ENCODE measurements at regions not wholly inside any gene's neighbourhood (a gene's known extent, or its start where the extent isn't known, plus 50 kb on each side); places are given as distances from the start of the nearest gene placed in this dataset.

DNA sequence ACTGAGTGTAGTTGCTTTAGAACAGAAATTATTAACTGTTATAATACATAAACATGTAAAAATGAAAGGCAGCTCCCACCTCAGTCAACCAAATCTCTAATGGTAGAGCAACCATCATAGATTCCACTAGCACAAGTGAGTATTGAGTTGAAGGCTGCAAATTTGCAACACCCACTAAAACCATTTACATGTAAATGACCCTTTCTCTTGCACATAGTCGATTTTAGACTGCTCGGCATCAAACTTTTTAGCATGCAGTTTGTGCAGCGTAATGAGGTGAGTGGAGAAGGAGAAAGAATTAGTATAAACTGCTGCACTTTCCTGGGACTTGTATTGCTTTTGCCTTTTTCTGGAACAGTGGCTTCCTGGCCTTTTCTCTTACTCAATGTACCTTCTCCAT lies 62.8 kb downstream of the FBXO5 start:
- Histone ChIP-seq H3K4me2 (ENCODE audit: low read length) (no peak overlapping the region), H2AFZ (ENCODE audit: low read depth, low read length) (no peak overlapping the region), H3K9me3 (ENCODE audit: low read length) (no peaks in the 10 kb centered on the region), H4K20me1 (ENCODE audit: insufficient read depth) (no peaks in the 10 kb centered on the region), H3K9me2 (ENCODE audit: insufficient read depth, low read length) (no peaks in the 10 kb centered on the region), H3K36me3 (ENCODE audit: insufficient read depth, low read length) (no peaks in the 10 kb centered on the region), H3F3A (ENCODE audit: insufficient read depth, low read length, poor library complexity, severe bottlenecking) (no peaks in the 10 kb centered on the region), H3K27me3 (ENCODE audit: insufficient read depth, low read depth, low read length) (no peaks in the 10 kb centered on the region), H3K79me2 (replicated peaks; ENCODE audit: insufficient read depth, low read length) (no peaks in the 10 kb centered on the region), H3K27ac (ENCODE audit: low read length) (no peak overlapping the region), H3K9ac (ENCODE audit: low read length) (no peak overlapping the region), H3K4me3 (ENCODE audit: low read length) (no peak overlapping the region)
- TF ChIP-seq EP300 (conservative IDR thresholded peaks at IDR 0.05; ENCODE audit: poor library complexity, severe bottlenecking) (no peak), POLR2AphosphoS5 (IDR thresholded peaks at IDR 0.05) (no peak), MXI1 (conservative IDR thresholded peaks at IDR 0.05; ENCODE audit: poor library complexity, severe bottlenecking) (no peak), SMC3 (conservative IDR thresholded peaks at IDR 0.05; ENCODE audit: poor library complexity) (no peak), RAD21 (conservative IDR thresholded peaks at IDR 0.05) (no peak), EZH2 (IDR thresholded peaks at IDR 0.05; ENCODE audit: borderline replicate concordance, insufficient read depth, low read length, poor library complexity, severe bottlenecking) (no peak)
- TF ChIP-seq, protein P1, sequence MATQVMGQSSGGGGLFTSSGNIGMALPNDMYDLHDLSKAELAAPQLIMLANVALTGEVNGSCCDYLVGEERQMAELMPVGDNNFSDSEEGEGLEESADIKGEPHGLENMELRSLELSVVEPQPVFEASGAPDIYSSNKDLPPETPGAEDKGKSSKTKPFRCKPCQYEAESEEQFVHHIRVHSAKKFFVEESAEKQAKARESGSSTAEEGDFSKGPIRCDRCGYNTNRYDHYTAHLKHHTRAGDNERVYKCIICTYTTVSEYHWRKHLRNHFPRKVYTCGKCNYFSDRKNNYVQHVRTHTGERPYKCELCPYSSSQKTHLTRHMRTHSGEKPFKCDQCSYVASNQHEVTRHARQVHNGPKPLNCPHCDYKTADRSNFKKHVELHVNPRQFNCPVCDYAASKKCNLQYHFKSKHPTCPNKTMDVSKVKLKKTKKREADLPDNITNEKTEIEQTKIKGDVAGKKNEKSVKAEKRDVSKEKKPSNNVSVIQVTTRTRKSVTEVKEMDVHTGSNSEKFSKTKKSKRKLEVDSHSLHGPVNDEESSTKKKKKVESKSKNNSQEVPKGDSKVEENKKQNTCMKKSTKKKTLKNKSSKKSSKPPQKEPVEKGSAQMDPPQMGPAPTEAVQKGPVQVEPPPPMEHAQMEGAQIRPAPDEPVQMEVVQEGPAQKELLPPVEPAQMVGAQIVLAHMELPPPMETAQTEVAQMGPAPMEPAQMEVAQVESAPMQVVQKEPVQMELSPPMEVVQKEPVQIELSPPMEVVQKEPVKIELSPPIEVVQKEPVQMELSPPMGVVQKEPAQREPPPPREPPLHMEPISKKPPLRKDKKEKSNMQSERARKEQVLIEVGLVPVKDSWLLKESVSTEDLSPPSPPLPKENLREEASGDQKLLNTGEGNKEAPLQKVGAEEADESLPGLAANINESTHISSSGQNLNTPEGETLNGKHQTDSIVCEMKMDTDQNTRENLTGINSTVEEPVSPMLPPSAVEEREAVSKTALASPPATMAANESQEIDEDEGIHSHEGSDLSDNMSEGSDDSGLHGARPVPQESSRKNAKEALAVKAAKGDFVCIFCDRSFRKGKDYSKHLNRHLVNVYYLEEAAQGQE (IDR thresholded peaks at IDR 0.05; ENCODE audit: borderline replicate concordance): no peak
